22Rv1 (cell line): ENCODE measurements at regions not wholly inside any gene's neighbourhood (a gene's known extent, or its start where the extent isn't known, plus 50 kb on each side); places are given as distances from the start of the nearest gene placed in this dataset.

Experiments used
- CTCF ChIP-seq: fragments of 450-650 bp; IDR thresholded peaks from 2 replicates; pipeline ENCODE4 v1.5.1; 2017; ENCODE audit warnings: mild to moderate bottlenecking
- ZFX ChIP-seq: fragments of 450-650 bp; IDR thresholded peaks from 2 replicates; pipeline ENCODE4 v1.6.1; 2017; ENCODE audit warnings: antibody characterized with exemption, borderline replicate concordance

GRCh38 chr20:60804240-60804917, 447.7 kb upstream of the CDH4 start:
- TF ChIP-seq CTCF (no peak), ZFX (no peak)
